ENCODE measurements at regions not wholly inside any gene's neighbourhood (a gene's known extent, or its start where the extent isn't known, plus 50 kb on each side); places are given as distances from the start of the nearest gene placed in this dataset.
A peak's percentile ranks its signal among the peaks of the same experiment; 100 is the strongest.

- no peak overlapping the region for H3K4me3 Mint-ChIP-seq (ENCODE audit: unreplicated experiment)
- FAIRE-seq: no peak
- H3K27ac Mint-ChIP-seq (ENCODE audit: unreplicated experiment): no peak overlapping the region
These were observed 91.1 kb upstream of the CARD11 start for GRCh38 chr7:3134745-3135144.

GRCh38 chr7:3135626-3136025 is 92.0 kb upstream of the CARD11 start:
- H3K27ac ChIP-seq (ENCODE audit: low read depth, low read length): no peak overlapping the region
- H3K4me3 ChIP-seq (ENCODE audit: insufficient read depth, low read depth, low read length): no peak overlapping the region
- H3K4me1 ChIP-seq (ENCODE audit: insufficient read depth, low read length): no peaks in the 10 kb centered on the region
- H3K27me3 ChIP-seq (ENCODE audit: insufficient read depth, low read length): peaks cover 2% of the 10 kb centered on the region
- no peaks in the 10 kb centered on the region for H3K36me3 ChIP-seq (ENCODE audit: insufficient read depth, low read length)
- H4K20me1 ChIP-seq (ENCODE audit: insufficient read depth, low read length): no peaks in the 10 kb centered on the region
- no peak overlapping the region for H3K9ac ChIP-seq (ENCODE audit: low read length)
- DNase-seq (ENCODE audit: low read depth) (no peak), FAIRE-seq (no peak)
- H3K9me3 Mint-ChIP-seq (ENCODE audit: unreplicated experiment): peaks cover 4% of the 10 kb centered on the region
- H3K4me3 Mint-ChIP-seq (ENCODE audit: unreplicated experiment): no peak overlapping the region
- H3K27ac Mint-ChIP-seq (ENCODE audit: unreplicated experiment): no peak overlapping the region
- H3K9me3 ChIP-seq (ENCODE audit: insufficient read depth, low read depth, low read length): no peaks in the 10 kb centered on the region
- H3K36me3 Mint-ChIP-seq (ENCODE audit: low read depth, unreplicated experiment): no peaks in the 10 kb centered on the region
- no peak overlapping the region for H2AFZ ChIP-seq (ENCODE audit: low read depth, low read length)
- no peaks in the 10 kb centered on the region for H3K4me1 Mint-ChIP-seq (ENCODE audit: low read depth, unreplicated experiment)
- H3K79me2 ChIP-seq (ENCODE audit: insufficient read depth, low read length): no peaks in the 10 kb centered on the region
- H3K4me2 ChIP-seq (ENCODE audit: low read length): no peak overlapping the region
- H3K27me3 Mint-ChIP-seq (ENCODE audit: low read depth, unreplicated experiment): no peaks in the 10 kb centered on the region
- no peak for TF ChIP-seq CTCF (IDR thresholded peaks at IDR 0.05; ENCODE audit: insufficient read depth, low read depth, low read length)
- no peak for TF ChIP-seq EZH2 (IDR thresholded peaks at IDR 0.05; ENCODE audit: insufficient read depth, low read length)

More at GRCh38 chr7:3134745-3135144, 91.1 kb upstream of the CARD11 start:
- Histone ChIP-seq H3K27me3 (ENCODE audit: insufficient read depth, low read length) (peaks cover 2% of the 10 kb centered on the region), H3K9ac (ENCODE audit: low read length) (no peak overlapping the region), H3K36me3 (ENCODE audit: insufficient read depth, low read length) (no peaks in the 10 kb centered on the region), H3K27ac (ENCODE audit: low read depth, low read length) (no peak overlapping the region), H3K9me3 (ENCODE audit: insufficient read depth, low read depth, low read length) (no peaks in the 10 kb centered on the region), H3K4me3 (ENCODE audit: insufficient read depth, low read depth, low read length) (no peak overlapping the region), H3K79me2 (ENCODE audit: insufficient read depth, low read length) (no peaks in the 10 kb centered on the region), H4K20me1 (ENCODE audit: insufficient read depth, low read length) (no peaks in the 10 kb centered on the region), H3K4me2 (ENCODE audit: low read length) (no peak overlapping the region), H2AFZ (ENCODE audit: low read depth, low read length) (no peak overlapping the region), H3K4me1 (ENCODE audit: insufficient read depth, low read length) (no peaks in the 10 kb centered on the region)
- Mint-ChIP-seq H3K4me1 (ENCODE audit: low read depth, unreplicated experiment) (no peaks in the 10 kb centered on the region), H3K9me3 (ENCODE audit: unreplicated experiment) (peaks cover 4% of the 10 kb centered on the region), H3K36me3 (ENCODE audit: low read depth, unreplicated experiment) (no peaks in the 10 kb centered on the region), H3K27me3 (ENCODE audit: low read depth, unreplicated experiment) (peaks cover 3% of the 10 kb centered on the region)
- TF ChIP-seq EZH2 (IDR thresholded peaks at IDR 0.05; ENCODE audit: insufficient read depth, low read length) (no peak), CTCF (IDR thresholded peaks at IDR 0.05; ENCODE audit: insufficient read depth, low read depth, low read length) (no peak)
- DNase-seq (ENCODE audit: low read depth): peak; percentile 15

- Histone ChIP-seq H3K4me1 (ENCODE audit: insufficient read depth, low read length) (no peaks in the 10 kb centered on the region), H3K79me2 (ENCODE audit: insufficient read depth, low read length) (no peaks in the 10 kb centered on the region), H3K27me3 (ENCODE audit: insufficient read depth, low read length) (peaks cover 2% of the 10 kb centered on the region), H3K4me3 (ENCODE audit: insufficient read depth, low read depth, low read length) (no peak overlapping the region), H3K4me2 (ENCODE audit: low read length) (no peak overlapping the region), H4K20me1 (ENCODE audit: insufficient read depth, low read length) (no peaks in the 10 kb centered on the region), H3K9me3 (ENCODE audit: insufficient read depth, low read depth, low read length) (no peaks in the 10 kb centered on the region), H3K9ac (ENCODE audit: low read length) (no peak overlapping the region), H3K36me3 (ENCODE audit: insufficient read depth, low read length) (no peaks in the 10 kb centered on the region), H2AFZ (ENCODE audit: low read depth, low read length) (no peak overlapping the region), H3K27ac (ENCODE audit: low read depth, low read length) (no peak overlapping the region)
- peaks cover 2% of the 10 kb centered on the region for H3K9me3 Mint-ChIP-seq (ENCODE audit: unreplicated experiment)
- H3K27me3 Mint-ChIP-seq (ENCODE audit: low read depth, unreplicated experiment): peaks cover 9% of the 10 kb centered on the region
- no peak overlapping the region for H3K27ac Mint-ChIP-seq (ENCODE audit: unreplicated experiment)
- H3K36me3 Mint-ChIP-seq (ENCODE audit: low read depth, unreplicated experiment): no peaks in the 10 kb centered on the region
- H3K4me3 Mint-ChIP-seq (ENCODE audit: unreplicated experiment): no peak overlapping the region
- no peak for FAIRE-seq
- H3K4me1 Mint-ChIP-seq (ENCODE audit: low read depth, unreplicated experiment): no peaks in the 10 kb centered on the region
- DNase-seq (ENCODE audit: low read depth): no peak
- TF ChIP-seq EZH2 (IDR thresholded peaks at IDR 0.05; ENCODE audit: insufficient read depth, low read length): no peak
- TF ChIP-seq CTCF (IDR thresholded peaks at IDR 0.05; ENCODE audit: insufficient read depth, low read depth, low read length): no peak
These were observed 94.5 kb upstream of the CARD11 start for GRCh38 chr7:3138206-3138605.

Measured in astrocyte (in vitro differentiated cells and primary cell).